ENCODE measurements at regions not wholly inside any gene's neighbourhood (a gene's known extent, or its start where the extent isn't known, plus 50 kb on each side); places are given as distances from the start of the nearest gene placed in this dataset.

DNA sequence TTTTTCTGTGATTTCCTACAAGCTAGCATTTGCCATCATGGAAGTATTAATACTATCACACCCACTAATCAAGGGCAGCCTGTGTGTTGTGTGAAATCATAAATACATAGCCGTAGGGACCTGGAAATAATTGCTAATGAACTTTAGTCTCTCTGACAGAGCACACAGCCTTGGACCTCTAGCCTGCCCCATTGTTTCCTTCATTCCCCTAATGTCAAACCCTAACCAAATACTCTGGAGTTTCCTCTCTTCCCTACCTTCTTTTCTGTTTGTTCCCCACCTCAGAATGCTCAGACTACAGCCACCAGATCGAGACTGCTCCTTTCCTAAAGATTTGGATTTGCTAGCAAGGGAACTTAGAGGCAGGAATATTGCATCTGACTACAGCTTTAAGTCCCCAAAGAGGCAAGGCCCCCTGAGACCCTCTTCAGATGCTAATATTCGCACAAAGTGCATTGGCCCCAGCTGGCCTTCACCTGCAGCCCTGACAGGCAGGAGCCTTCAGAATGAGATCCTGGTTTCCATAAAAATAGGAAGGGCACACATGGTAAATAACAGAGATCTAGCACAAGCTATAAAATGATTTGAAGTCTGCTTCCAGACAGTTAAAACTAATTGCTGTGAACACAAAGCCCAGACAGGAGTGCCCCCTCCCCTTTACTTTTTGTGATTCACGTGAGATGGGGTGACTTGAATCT is 279.2 kb upstream of the DCC start:
- Histone ChIP-seq H3K9me3 (ENCODE audit: control insufficient read depth, low read length) (no peaks in the 10 kb centered on the region), H3K27ac (no peak overlapping the region), H2AFZ (no peak overlapping the region), H3K27me3 (ENCODE audit: control insufficient read depth, insufficient read depth, low read length) (no peaks in the 10 kb centered on the region), H3K9ac (no peak overlapping the region), H3K79me2 (no peaks in the 10 kb centered on the region), H3K4me2 (ENCODE audit: low read length) (no peak overlapping the region), H3K4me3 (ENCODE audit: low read depth, low read length) (no peak overlapping the region), H3K4me1 (no peaks in the 10 kb centered on the region), H3K36me3 (ENCODE audit: control insufficient read depth, insufficient read depth, low read length) (no peaks in the 10 kb centered on the region)
- TF ChIP-seq, protein P1, sequence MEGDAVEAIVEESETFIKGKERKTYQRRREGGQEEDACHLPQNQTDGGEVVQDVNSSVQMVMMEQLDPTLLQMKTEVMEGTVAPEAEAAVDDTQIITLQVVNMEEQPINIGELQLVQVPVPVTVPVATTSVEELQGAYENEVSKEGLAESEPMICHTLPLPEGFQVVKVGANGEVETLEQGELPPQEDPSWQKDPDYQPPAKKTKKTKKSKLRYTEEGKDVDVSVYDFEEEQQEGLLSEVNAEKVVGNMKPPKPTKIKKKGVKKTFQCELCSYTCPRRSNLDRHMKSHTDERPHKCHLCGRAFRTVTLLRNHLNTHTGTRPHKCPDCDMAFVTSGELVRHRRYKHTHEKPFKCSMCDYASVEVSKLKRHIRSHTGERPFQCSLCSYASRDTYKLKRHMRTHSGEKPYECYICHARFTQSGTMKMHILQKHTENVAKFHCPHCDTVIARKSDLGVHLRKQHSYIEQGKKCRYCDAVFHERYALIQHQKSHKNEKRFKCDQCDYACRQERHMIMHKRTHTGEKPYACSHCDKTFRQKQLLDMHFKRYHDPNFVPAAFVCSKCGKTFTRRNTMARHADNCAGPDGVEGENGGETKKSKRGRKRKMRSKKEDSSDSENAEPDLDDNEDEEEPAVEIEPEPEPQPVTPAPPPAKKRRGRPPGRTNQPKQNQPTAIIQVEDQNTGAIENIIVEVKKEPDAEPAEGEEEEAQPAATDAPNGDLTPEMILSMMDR (IDR thresholded peaks at IDR 0.05), result no peak

- H2AFZ ChIP-seq, result no peak overlapping the region
- H3K4me2 ChIP-seq (ENCODE audit: low read length), result no peak overlapping the region
- H3K9ac ChIP-seq, result no peak overlapping the region
- H3K9me3 ChIP-seq (ENCODE audit: control insufficient read depth, low read length), result no peaks in the 10 kb centered on the region
- no peak overlapping the region for H3K4me3 ChIP-seq (ENCODE audit: low read depth, low read length)
- no peaks in the 10 kb centered on the region for H3K79me2 ChIP-seq
- TF ChIP-seq, protein P1 (IDR thresholded peaks at IDR 0.05), result no peak
- H3K27me3 ChIP-seq (ENCODE audit: control insufficient read depth, insufficient read depth, low read length), result no peaks in the 10 kb centered on the region
- no peaks in the 10 kb centered on the region for H3K4me1 ChIP-seq
- no peak overlapping the region for H3K27ac ChIP-seq
- no peaks in the 10 kb centered on the region for H3K36me3 ChIP-seq (ENCODE audit: control insufficient read depth, insufficient read depth, low read length)
These were observed 276.1 kb upstream of the DCC start for GRCh38 chr18:52063923-52064322.

GRCh38 chr18:52069201-52069600 is 270.8 kb upstream of the DCC start:
- H3K4me3 ChIP-seq (ENCODE audit: low read depth, low read length), result no peak overlapping the region
- H2AFZ ChIP-seq, result no peak overlapping the region
- H3K9me3 ChIP-seq (ENCODE audit: control insufficient read depth, low read length), result no peaks in the 10 kb centered on the region
- H3K27me3 ChIP-seq (ENCODE audit: control insufficient read depth, insufficient read depth, low read length), result no peaks in the 10 kb centered on the region
- H3K4me2 ChIP-seq (ENCODE audit: low read length), result no peak overlapping the region
- no peak overlapping the region for H3K9ac ChIP-seq
- H3K27ac ChIP-seq, result no peak overlapping the region
- no peaks in the 10 kb centered on the region for H3K4me1 ChIP-seq
- no peaks in the 10 kb centered on the region for H3K79me2 ChIP-seq
- H3K36me3 ChIP-seq (ENCODE audit: control insufficient read depth, insufficient read depth, low read length), result no peaks in the 10 kb centered on the region
- TF ChIP-seq, protein P1 (IDR thresholded peaks at IDR 0.05), result no peak

GRCh38 chr18:52070291-52070756 is 269.7 kb upstream of the DCC start:
- Histone ChIP-seq H2AFZ (no peak overlapping the region), H3K9ac (no peak overlapping the region), H3K4me3 (ENCODE audit: low read depth, low read length) (no peak overlapping the region), H3K36me3 (ENCODE audit: control insufficient read depth, insufficient read depth, low read length) (no peaks in the 10 kb centered on the region), H3K9me3 (ENCODE audit: control insufficient read depth, low read length) (no peaks in the 10 kb centered on the region), H3K4me2 (ENCODE audit: low read length) (no peak overlapping the region), H3K27me3 (ENCODE audit: control insufficient read depth, insufficient read depth, low read length) (no peaks in the 10 kb centered on the region), H3K27ac (no peak overlapping the region), H3K4me1 (no peaks in the 10 kb centered on the region), H3K79me2 (no peaks in the 10 kb centered on the region)
- TF ChIP-seq, protein P1 (IDR thresholded peaks at IDR 0.05), result no peak

Measured in parathyroid adenoma (tissue), 2 donors.